Breast epithelium (tissue), 3 donors: ENCODE measurements at regions not wholly inside any gene's neighbourhood (a gene's known extent, or its start where the extent isn't known, plus 50 kb on each side); places are given as distances from the start of the nearest gene placed in this dataset.

Source experiments
- POLR2A ChIP-seq: fragments of 450-650 bp; IDR thresholded peaks from one replicate; pipeline ENCODE4 v1.6.1; 2016; ENCODE audit warnings: antibody characterized with exemption, mild to moderate bottlenecking, moderate library complexity
- TF ChIP-seq, protein P1 (sequence below), 3 donors: fragments of 450-650 bp; IDR thresholded peaks; one replicate each; pipeline ENCODE4 v1.5.1; 2016 to 2017; ENCODE audit warnings: antibody characterized with exemption in 3 of 3, mild to moderate bottlenecking in 3 of 3, moderate library complexity in 3 of 3

DNA sequence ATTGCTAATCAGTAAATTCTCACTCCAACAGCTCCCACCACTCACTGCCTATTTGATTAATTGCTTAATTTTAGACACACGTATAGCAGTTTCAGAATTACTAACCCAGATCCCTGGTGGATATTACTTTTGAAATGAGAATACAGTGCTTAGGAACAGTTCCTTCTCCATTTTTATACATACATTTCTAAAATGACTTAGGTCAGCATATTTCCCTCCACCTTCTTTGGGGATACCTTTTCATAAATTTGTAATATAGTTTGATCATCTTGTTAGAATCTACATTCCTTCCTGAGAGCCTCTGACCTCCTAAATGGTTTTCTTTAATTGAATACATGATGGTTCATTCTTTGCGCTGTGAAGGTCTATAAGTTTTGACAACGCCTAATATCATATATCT lies 279.8 kb upstream of the NETO1 start:
- TF ChIP-seq, protein P1, sequence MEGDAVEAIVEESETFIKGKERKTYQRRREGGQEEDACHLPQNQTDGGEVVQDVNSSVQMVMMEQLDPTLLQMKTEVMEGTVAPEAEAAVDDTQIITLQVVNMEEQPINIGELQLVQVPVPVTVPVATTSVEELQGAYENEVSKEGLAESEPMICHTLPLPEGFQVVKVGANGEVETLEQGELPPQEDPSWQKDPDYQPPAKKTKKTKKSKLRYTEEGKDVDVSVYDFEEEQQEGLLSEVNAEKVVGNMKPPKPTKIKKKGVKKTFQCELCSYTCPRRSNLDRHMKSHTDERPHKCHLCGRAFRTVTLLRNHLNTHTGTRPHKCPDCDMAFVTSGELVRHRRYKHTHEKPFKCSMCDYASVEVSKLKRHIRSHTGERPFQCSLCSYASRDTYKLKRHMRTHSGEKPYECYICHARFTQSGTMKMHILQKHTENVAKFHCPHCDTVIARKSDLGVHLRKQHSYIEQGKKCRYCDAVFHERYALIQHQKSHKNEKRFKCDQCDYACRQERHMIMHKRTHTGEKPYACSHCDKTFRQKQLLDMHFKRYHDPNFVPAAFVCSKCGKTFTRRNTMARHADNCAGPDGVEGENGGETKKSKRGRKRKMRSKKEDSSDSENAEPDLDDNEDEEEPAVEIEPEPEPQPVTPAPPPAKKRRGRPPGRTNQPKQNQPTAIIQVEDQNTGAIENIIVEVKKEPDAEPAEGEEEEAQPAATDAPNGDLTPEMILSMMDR (IDR thresholded peaks at IDR 0.05), result no peak
- TF ChIP-seq POLR2A, result no peak
